ENCODE measurements at regions not wholly inside any gene's neighbourhood (a gene's known extent, or its start where the extent isn't known, plus 50 kb on each side); places are given as distances from the start of the nearest gene placed in this dataset.

- Histone ChIP-seq H3K4me3 (ENCODE audit: low read length) (no peak overlapping the region), H3K27me3 (ENCODE audit: control insufficient read depth, insufficient read depth, low read length) (no peaks in the 10 kb centered on the region), H3K4me1 (ENCODE audit: control insufficient read depth, insufficient read depth, low read length) (no peaks in the 10 kb centered on the region), H3K36me3 (ENCODE audit: control insufficient read depth, insufficient read depth, low read length) (no peaks in the 10 kb centered on the region), H3K9ac (ENCODE audit: low read length) (no peak overlapping the region), H3K27ac (ENCODE audit: low read depth, low read length) (no peak overlapping the region)
Observed at GRCh38 chr6:44706011-44706410, 318.5 kb downstream of the CDC5L start.

GRCh38 chr6:44708208-44708607, 320.7 kb downstream of the CDC5L start:
- Histone ChIP-seq H3K36me3 (ENCODE audit: control insufficient read depth, insufficient read depth, low read length) (no peaks in the 10 kb centered on the region), H3K4me3 (ENCODE audit: low read length) (no peak overlapping the region), H3K9ac (ENCODE audit: low read length) (no peak overlapping the region), H3K27me3 (ENCODE audit: control insufficient read depth, insufficient read depth, low read length) (no peaks in the 10 kb centered on the region), H3K27ac (ENCODE audit: low read depth, low read length) (no peak overlapping the region), H3K4me1 (ENCODE audit: control insufficient read depth, insufficient read depth, low read length) (no peaks in the 10 kb centered on the region)

- Histone ChIP-seq H3K4me1 (ENCODE audit: control insufficient read depth, insufficient read depth, low read length) (no peaks in the 10 kb centered on the region), H3K36me3 (ENCODE audit: control insufficient read depth, insufficient read depth, low read length) (no peaks in the 10 kb centered on the region), H3K4me3 (ENCODE audit: low read length) (no peak overlapping the region), H3K9ac (ENCODE audit: low read length) (no peak overlapping the region), H3K27ac (ENCODE audit: low read depth, low read length) (no peak overlapping the region), H3K27me3 (ENCODE audit: control insufficient read depth, insufficient read depth, low read length) (no peaks in the 10 kb centered on the region)
Observed at GRCh38 chr6:44712353-44713111, 325.0 kb downstream of the CDC5L start.

GRCh38 chr6:44715188-44715587, 327.7 kb downstream of the CDC5L start:
- H3K27ac ChIP-seq (ENCODE audit: low read depth, low read length): no peak overlapping the region
- H3K9ac ChIP-seq (ENCODE audit: low read length): no peak overlapping the region
- no peak overlapping the region for H3K4me3 ChIP-seq (ENCODE audit: low read length)
- H3K27me3 ChIP-seq (ENCODE audit: control insufficient read depth, insufficient read depth, low read length): no peaks in the 10 kb centered on the region
- H3K4me1 ChIP-seq (ENCODE audit: control insufficient read depth, insufficient read depth, low read length): no peaks in the 10 kb centered on the region
- no peaks in the 10 kb centered on the region for H3K36me3 ChIP-seq (ENCODE audit: control insufficient read depth, insufficient read depth, low read length)

- H3K27ac ChIP-seq (ENCODE audit: low read depth, low read length): no peak overlapping the region
- H3K36me3 ChIP-seq (ENCODE audit: control insufficient read depth, insufficient read depth, low read length): no peaks in the 10 kb centered on the region
- no peak overlapping the region for H3K9ac ChIP-seq (ENCODE audit: low read length)
- no peaks in the 10 kb centered on the region for H3K4me1 ChIP-seq (ENCODE audit: control insufficient read depth, insufficient read depth, low read length)
- no peaks in the 10 kb centered on the region for H3K27me3 ChIP-seq (ENCODE audit: control insufficient read depth, insufficient read depth, low read length)
- no peak overlapping the region for H3K4me3 ChIP-seq (ENCODE audit: low read length)
Observed at GRCh38 chr6:44715925-44716324, 328.4 kb downstream of the CDC5L start.

- Histone ChIP-seq H3K27me3 (ENCODE audit: control insufficient read depth, insufficient read depth, low read length) (no peaks in the 10 kb centered on the region), H3K4me1 (ENCODE audit: control insufficient read depth, insufficient read depth, low read length) (no peaks in the 10 kb centered on the region), H3K9ac (ENCODE audit: low read length) (no peak overlapping the region), H3K36me3 (ENCODE audit: control insufficient read depth, insufficient read depth, low read length) (no peaks in the 10 kb centered on the region), H3K27ac (ENCODE audit: low read depth, low read length) (no peak overlapping the region), H3K4me3 (ENCODE audit: low read length) (no peak overlapping the region)
Observed at GRCh38 chr6:44717431-44717830, 329.9 kb downstream of the CDC5L start.

GRCh38 chr6:44721954-44722578, 334.6 kb downstream of the CDC5L start:
- Histone ChIP-seq H3K4me3 (ENCODE audit: low read length) (no peak overlapping the region), H3K27me3 (ENCODE audit: control insufficient read depth, insufficient read depth, low read length) (no peaks in the 10 kb centered on the region), H3K36me3 (ENCODE audit: control insufficient read depth, insufficient read depth, low read length) (no peaks in the 10 kb centered on the region), H3K4me1 (ENCODE audit: control insufficient read depth, insufficient read depth, low read length) (no peaks in the 10 kb centered on the region), H3K9ac (ENCODE audit: low read length) (no peak overlapping the region), H3K27ac (ENCODE audit: low read depth, low read length) (no peak overlapping the region)

- Histone ChIP-seq H3K9ac (ENCODE audit: low read length) (no peak overlapping the region), H3K4me3 (ENCODE audit: low read length) (no peak overlapping the region), H3K4me1 (ENCODE audit: control insufficient read depth, insufficient read depth, low read length) (no peaks in the 10 kb centered on the region), H3K27ac (ENCODE audit: low read depth, low read length) (no peak overlapping the region), H3K27me3 (ENCODE audit: control insufficient read depth, insufficient read depth, low read length) (no peaks in the 10 kb centered on the region), H3K36me3 (ENCODE audit: control insufficient read depth, insufficient read depth, low read length) (no peaks in the 10 kb centered on the region)
Observed at GRCh38 chr6:44722736-44723135, 335.2 kb downstream of the CDC5L start.

GRCh38 chr6:44723439-44724197, 336.1 kb downstream of the CDC5L start:
- no peak overlapping the region for H3K27ac ChIP-seq (ENCODE audit: low read depth, low read length)
- no peaks in the 10 kb centered on the region for H3K36me3 ChIP-seq (ENCODE audit: control insufficient read depth, insufficient read depth, low read length)
- no peak overlapping the region for H3K9ac ChIP-seq (ENCODE audit: low read length)
- no peaks in the 10 kb centered on the region for H3K27me3 ChIP-seq (ENCODE audit: control insufficient read depth, insufficient read depth, low read length)
- H3K4me3 ChIP-seq (ENCODE audit: low read length): no peak overlapping the region
- no peaks in the 10 kb centered on the region for H3K4me1 ChIP-seq (ENCODE audit: control insufficient read depth, insufficient read depth, low read length)

GRCh38 chr6:44725070-44725469, 337.6 kb downstream of the CDC5L start:
- H3K27ac ChIP-seq (ENCODE audit: low read depth, low read length): no peak overlapping the region
- no peak overlapping the region for H3K9ac ChIP-seq (ENCODE audit: low read length)
- H3K36me3 ChIP-seq (ENCODE audit: control insufficient read depth, insufficient read depth, low read length): no peaks in the 10 kb centered on the region
- no peaks in the 10 kb centered on the region for H3K4me1 ChIP-seq (ENCODE audit: control insufficient read depth, insufficient read depth, low read length)
- H3K4me3 ChIP-seq (ENCODE audit: low read length): no peak overlapping the region
- no peaks in the 10 kb centered on the region for H3K27me3 ChIP-seq (ENCODE audit: control insufficient read depth, insufficient read depth, low read length)

GRCh38 chr6:44727651-44728630, 340.4 kb downstream of the CDC5L start:
- H3K4me1 ChIP-seq (ENCODE audit: control insufficient read depth, insufficient read depth, low read length): no peaks in the 10 kb centered on the region
- no peak overlapping the region for H3K9ac ChIP-seq (ENCODE audit: low read length)
- no peak overlapping the region for H3K4me3 ChIP-seq (ENCODE audit: low read length)
- no peaks in the 10 kb centered on the region for H3K36me3 ChIP-seq (ENCODE audit: control insufficient read depth, insufficient read depth, low read length)
- no peak overlapping the region for H3K27ac ChIP-seq (ENCODE audit: low read depth, low read length)
- H3K27me3 ChIP-seq (ENCODE audit: control insufficient read depth, insufficient read depth, low read length): no peaks in the 10 kb centered on the region
